ENCODE measurements at regions not wholly inside any gene's neighbourhood (a gene's known extent, or its start where the extent isn't known, plus 50 kb on each side); places are given as distances from the start of the nearest gene placed in this dataset.
"Not testable (repeated sequence)": the region's sequence is repeated elsewhere in the genome, so short reads cannot be mapped to it uniquely, and the experiment has no call there.

- peaks cover 6% of the 10 kb centered on the region for H3K4me1 ChIP-seq (ENCODE audit: low read length)
- no peaks in the 10 kb centered on the region for H3K9me2 ChIP-seq (replicated peaks; ENCODE audit: insufficient read depth, low read length)
- H3K27ac ChIP-seq (ENCODE audit: low read length), result no peak overlapping the region
- H3K9me3 ChIP-seq (ENCODE audit: low read length), result no peaks in the 10 kb centered on the region
- H3K4me3 ChIP-seq (ENCODE audit: low read length), result no peak overlapping the region
- H3K9ac ChIP-seq (ENCODE audit: low read length), result no peak overlapping the region
- no peak for DNase-seq
- no peaks in the 10 kb centered on the region for H4K20me1 ChIP-seq (ENCODE audit: insufficient read depth, low read depth, low read length)
- H3K27me3 ChIP-seq (ENCODE audit: low read length), result no peaks in the 10 kb centered on the region
- no peaks in the 10 kb centered on the region for H3K79me2 ChIP-seq (ENCODE audit: low read length)
- H3K4me2 ChIP-seq (ENCODE audit: low read depth, low read length, poor library complexity, severe bottlenecking), result no peak overlapping the region
- no peak overlapping the region for H2AFZ ChIP-seq (ENCODE audit: low read length)
- H3K36me3 ChIP-seq (ENCODE audit: insufficient read depth, low read length), result no peaks in the 10 kb centered on the region
Observed at GRCh38 chr2:224102991-224103390, 63.9 kb upstream of the SERPINE2 start.

DNA sequence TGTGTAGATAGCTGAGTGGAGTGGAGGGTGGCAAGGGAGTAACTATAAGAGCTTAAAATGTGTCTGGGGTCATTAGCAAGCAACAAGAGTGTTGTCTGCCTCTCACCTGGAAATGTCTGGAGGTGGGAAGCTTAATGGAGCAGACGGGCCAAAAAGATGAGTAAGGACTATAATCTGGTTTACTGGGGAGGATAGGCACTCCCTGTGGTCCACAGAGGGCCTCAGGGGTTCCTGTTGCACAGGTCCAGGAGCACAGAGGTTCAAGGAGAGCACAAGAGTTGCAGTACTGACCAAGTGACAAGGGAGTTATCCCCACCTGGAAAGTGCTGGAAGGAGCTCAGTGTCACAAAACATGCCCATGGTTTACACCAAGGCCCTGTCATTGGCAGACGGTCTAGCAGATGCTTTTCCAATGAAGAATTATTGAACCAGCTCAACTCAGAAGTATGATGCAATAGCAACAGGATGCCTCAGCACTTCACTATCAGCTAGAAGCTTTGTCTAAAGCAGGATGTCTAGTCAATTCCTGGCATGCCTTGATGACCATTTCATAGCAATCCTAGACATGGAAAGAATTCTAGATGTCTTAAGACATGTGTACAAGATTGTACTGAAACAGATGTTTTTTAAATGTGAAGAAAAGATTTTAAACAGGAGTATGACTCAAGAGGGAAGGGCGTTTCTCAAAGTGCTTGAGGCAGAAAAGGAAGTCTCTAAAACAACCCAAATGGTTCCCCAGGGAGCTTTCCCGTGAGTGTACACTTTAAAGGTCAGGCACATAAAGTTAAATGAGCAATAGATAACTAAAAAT lies 62.9 kb upstream of the SERPINE2 start:
- H3K9me3 ChIP-seq (ENCODE audit: low read length), result no peaks in the 10 kb centered on the region
- no peak overlapping the region for H3K4me2 ChIP-seq (ENCODE audit: low read depth, low read length, poor library complexity, severe bottlenecking)
- H3K36me3 ChIP-seq (ENCODE audit: insufficient read depth, low read length), result no peaks in the 10 kb centered on the region
- H4K20me1 ChIP-seq (ENCODE audit: insufficient read depth, low read depth, low read length), result no peaks in the 10 kb centered on the region
- DNase-seq, result peak; percentile 48
- peaks cover 6% of the 10 kb centered on the region for H3K4me1 ChIP-seq (ENCODE audit: low read length)
- no peak overlapping the region for H3K27ac ChIP-seq (ENCODE audit: low read length)
- no peak overlapping the region for H3K9ac ChIP-seq (ENCODE audit: low read length)
- H3K27me3 ChIP-seq (ENCODE audit: low read length), result no peaks in the 10 kb centered on the region
- no peaks in the 10 kb centered on the region for H3K79me2 ChIP-seq (ENCODE audit: low read length)
- H3K9me2 ChIP-seq (replicated peaks; ENCODE audit: insufficient read depth, low read length), result no peaks in the 10 kb centered on the region
- no peak overlapping the region for H2AFZ ChIP-seq (ENCODE audit: low read length)
- no peak overlapping the region for H3K4me3 ChIP-seq (ENCODE audit: low read length)

GRCh38 chr2:224099861-224100643 lies 61.0 kb upstream of the SERPINE2 start:
- Histone ChIP-seq H3K9me2 (replicated peaks; ENCODE audit: insufficient read depth, low read length) (no peaks in the 10 kb centered on the region), H4K20me1 (ENCODE audit: insufficient read depth, low read depth, low read length) (no peaks in the 10 kb centered on the region), H3K27me3 (ENCODE audit: low read length) (no peaks in the 10 kb centered on the region), H3K36me3 (ENCODE audit: insufficient read depth, low read length) (no peaks in the 10 kb centered on the region), H3K4me1 (ENCODE audit: low read length) (peaks cover 6% of the 10 kb centered on the region), H3K27ac (ENCODE audit: low read length) (no peak overlapping the region), H3K79me2 (ENCODE audit: low read length) (no peaks in the 10 kb centered on the region), H3K4me3 (ENCODE audit: low read length) (no peak overlapping the region), H2AFZ (ENCODE audit: low read length) (no peak overlapping the region), H3K4me2 (ENCODE audit: low read depth, low read length, poor library complexity, severe bottlenecking) (no peak overlapping the region), H3K9me3 (ENCODE audit: low read length) (no peaks in the 10 kb centered on the region), H3K9ac (ENCODE audit: low read length) (no peak overlapping the region)
- no peak for DNase-seq

GRCh38 chr2:224098481-224099230 lies 59.6 kb upstream of the SERPINE2 start:
- DNase-seq, result no peak
- Histone ChIP-seq H3K36me3 (ENCODE audit: insufficient read depth, low read length) (no peaks in the 10 kb centered on the region), H3K79me2 (ENCODE audit: low read length) (no peaks in the 10 kb centered on the region), H3K27me3 (ENCODE audit: low read length) (no peaks in the 10 kb centered on the region), H2AFZ (ENCODE audit: low read length) (no peak overlapping the region), H3K27ac (ENCODE audit: low read length) (no peak overlapping the region), H3K4me2 (ENCODE audit: low read depth, low read length, poor library complexity, severe bottlenecking) (no peak overlapping the region), H3K9ac (ENCODE audit: low read length) (no peak overlapping the region), H3K4me1 (ENCODE audit: low read length) (peaks cover 6% of the 10 kb centered on the region), H3K9me2 (replicated peaks; ENCODE audit: insufficient read depth, low read length) (no peaks in the 10 kb centered on the region), H3K4me3 (ENCODE audit: low read length) (no peak overlapping the region), H4K20me1 (ENCODE audit: insufficient read depth, low read depth, low read length) (no peaks in the 10 kb centered on the region), H3K9me3 (ENCODE audit: low read length) (no peaks in the 10 kb centered on the region)

- no peaks in the 10 kb centered on the region for H4K20me1 ChIP-seq (ENCODE audit: insufficient read depth, low read depth, low read length)
- H3K4me1 ChIP-seq (ENCODE audit: low read length), result no peaks in the 10 kb centered on the region
- no peaks in the 10 kb centered on the region for H3K36me3 ChIP-seq (ENCODE audit: insufficient read depth, low read length)
- no peaks in the 10 kb centered on the region for H3K9me2 ChIP-seq (replicated peaks; ENCODE audit: insufficient read depth, low read length)
- no peak for DNase-seq
- H3K4me2 ChIP-seq (ENCODE audit: low read depth, low read length, poor library complexity, severe bottlenecking), result no peak overlapping the region
- H3K4me3 ChIP-seq (ENCODE audit: low read length), result no peak overlapping the region
- H2AFZ ChIP-seq (ENCODE audit: low read length), result no peak overlapping the region
- no peak overlapping the region for H3K9ac ChIP-seq (ENCODE audit: low read length)
- H3K9me3 ChIP-seq (ENCODE audit: low read length), result no peaks in the 10 kb centered on the region
- no peaks in the 10 kb centered on the region for H3K27me3 ChIP-seq (ENCODE audit: low read length)
- no peak overlapping the region for H3K27ac ChIP-seq (ENCODE audit: low read length)
- H3K79me2 ChIP-seq (ENCODE audit: low read length), result no peaks in the 10 kb centered on the region
Observed at GRCh38 chr2:224094413-224094812, 55.3 kb upstream of the SERPINE2 start.

- not testable (repeated sequence) for H3K27ac ChIP-seq (ENCODE audit: low read length); H3K9ac ChIP-seq (ENCODE audit: low read length); H3K4me1 ChIP-seq (ENCODE audit: low read length); H3K79me2 ChIP-seq (ENCODE audit: low read length); H3K9me2 ChIP-seq (replicated peaks; ENCODE audit: insufficient read depth, low read length); H3K27me3 ChIP-seq (ENCODE audit: low read length); H3K36me3 ChIP-seq (ENCODE audit: insufficient read depth, low read length); H3K4me2 ChIP-seq (ENCODE audit: low read depth, low read length, poor library complexity, severe bottlenecking); H2AFZ ChIP-seq (ENCODE audit: low read length); DNase-seq; H4K20me1 ChIP-seq (ENCODE audit: insufficient read depth, low read depth, low read length); H3K9me3 ChIP-seq (ENCODE audit: low read length); H3K4me3 ChIP-seq (ENCODE audit: low read length)
Observed at GRCh38 chr2:224091671-224092070, 52.6 kb upstream of the SERPINE2 start.

DNA sequence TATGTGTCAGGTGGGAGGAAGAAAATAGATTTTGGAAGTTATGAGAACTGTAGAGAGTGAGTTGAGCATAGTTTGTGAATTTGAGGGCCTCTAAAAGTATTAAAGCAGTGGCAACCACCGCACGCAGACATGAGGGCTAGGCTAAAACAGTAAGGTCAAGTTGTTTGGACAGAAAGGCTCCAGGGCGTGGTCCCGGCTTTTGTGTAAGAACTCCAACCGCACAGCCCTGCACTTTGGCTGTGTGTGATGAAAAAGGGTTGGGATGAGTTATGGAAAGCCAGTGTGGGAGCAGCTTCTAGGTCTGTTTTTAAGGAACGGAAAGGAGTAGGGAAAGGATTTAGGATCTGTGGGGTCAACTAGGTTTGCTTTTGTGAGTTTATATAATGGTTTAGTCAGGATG lies 50.5 kb upstream of the SERPINE2 start:
- H3K79me2 ChIP-seq (ENCODE audit: low read length); H2AFZ ChIP-seq (ENCODE audit: low read length); H3K27me3 ChIP-seq (ENCODE audit: low read length); H3K27ac ChIP-seq (ENCODE audit: low read length); H3K9ac ChIP-seq (ENCODE audit: low read length); H3K36me3 ChIP-seq (ENCODE audit: insufficient read depth, low read length); H3K9me2 ChIP-seq (replicated peaks; ENCODE audit: insufficient read depth, low read length); H3K4me3 ChIP-seq (ENCODE audit: low read length); DNase-seq; H4K20me1 ChIP-seq (ENCODE audit: insufficient read depth, low read depth, low read length); H3K9me3 ChIP-seq (ENCODE audit: low read length); H3K4me1 ChIP-seq (ENCODE audit: low read length); H3K4me2 ChIP-seq (ENCODE audit: low read depth, low read length, poor library complexity, severe bottlenecking): not testable (repeated sequence)
